IMR-90 (cell line): ENCODE measurements at regions not wholly inside any gene's neighbourhood (a gene's known extent, or its start where the extent isn't known, plus 50 kb on each side); places are given as distances from the start of the nearest gene placed in this dataset.

Experiments used
- ATAC-seq: fragments of 200-7000 bp; cut with Tn5 transposase; 2 replicates; pipeline ENCODE4 v1.9.1; 2020; ENCODE audit warnings: low read depth, mild to moderate bottlenecking, moderate library complexity
- BruUV-seq: library from RNA; stranded (reverse); fragments of 400-500 nt; replicated peaks from 2 replicates; lab custom pipeline; 2021; lab: Mats Ljungman, UMichigan
- CTCF ChIA-PET: fragments of 300-600 bp; formaldehyde crosslinking; extraction: SDS; loops from one replicate; lab custom pipeline; 2021; ENCODE audit warnings: antibody characterized with exemption; lab: Yijun Ruan, JAX
- POLR2A ChIA-PET: fragments of 300-600 bp; sonication (Branson Sonifier 250); formaldehyde crosslinking; loops from one replicate; lab custom pipeline; 2022; ENCODE audit warnings: antibody characterized with exemption; ENCODE audit not compliant: unreplicated experiment; lab: Charles Lee
- DNase-seq: peaks from one replicate; pipeline ENCODE4 v3.0.0; 2013
- H2AFZ ChIP-seq: replicated peaks from 2 replicates; pipeline ENCODE3; 2013; ENCODE audit warnings: low read length, mild to moderate bottlenecking; ENCODE audit not compliant: poor library complexity
- H2AK5ac ChIP-seq: 2 replicates; pipeline ENCODE4 v1.6.1; 2013; ENCODE audit warnings: low read depth, low read length, inconsistent platforms
- H2AK9ac ChIP-seq: replicated peaks from 2 replicates; pipeline ENCODE3; 2013; ENCODE audit warnings: mild to moderate bottlenecking, low read depth, low read length, moderate library complexity; ENCODE audit not compliant: poor library complexity
- H2BK120ac ChIP-seq: 2 replicates; pipeline ENCODE4 v1.6.1; 2013; ENCODE audit warnings: low read depth, low read length, inconsistent platforms
- H2BK15ac ChIP-seq: 3 replicates; pipeline ENCODE4 v1.6.1; 2013; ENCODE audit warnings: low read depth, low read length, inconsistent platforms
- H2BK20ac ChIP-seq: 2 replicates; pipeline ENCODE4 v1.6.1; 2013; ENCODE audit warnings: low read depth, mild to moderate bottlenecking, inconsistent platforms, low read length, moderate library complexity
- H2BK5ac ChIP-seq: 2 replicates; pipeline ENCODE4 v1.6.1; 2013; ENCODE audit warnings: mild to moderate bottlenecking, low read depth, low read length, inconsistent platforms; ENCODE audit not compliant: poor library complexity, severe bottlenecking
- H3K14ac ChIP-seq: replicated peaks from 2 replicates; pipeline ENCODE4 v1.6.1; 2013; ENCODE audit warnings: low read depth, low read length, inconsistent platforms
- H3K18ac ChIP-seq: 2 replicates; pipeline ENCODE4 v1.6.1; 2013; ENCODE audit warnings: low read depth, low read length, control low read depth
- H3K23ac ChIP-seq: 2 replicates; pipeline ENCODE4 v1.6.1; 2013; ENCODE audit warnings: low read depth, low read length, inconsistent platforms
- H3K27ac ChIP-seq: 2 replicates; pipeline ENCODE4 v1.5.1; 2013; ENCODE audit warnings: mild to moderate bottlenecking, control low read depth, low read length; ENCODE audit not compliant: insufficient read depth
- H3K27me3 ChIP-seq: 2 replicates; pipeline ENCODE4 v1.6.1; 2013; ENCODE audit warnings: low read length; ENCODE audit not compliant: control insufficient read depth, insufficient read depth
- H3K36me3 ChIP-seq: 2 replicates; pipeline ENCODE4 v1.6.1; 2013; ENCODE audit warnings: low read length, mixed read lengths; ENCODE audit not compliant: control insufficient read depth, insufficient read depth
- H3K4ac ChIP-seq: 2 replicates; pipeline ENCODE4 v1.6.1; 2013; ENCODE audit warnings: low read depth, low read length, inconsistent platforms
- H3K4me1 ChIP-seq: 2 replicates; pipeline ENCODE4 v1.6.1; 2013; ENCODE audit warnings: low read length, mixed read lengths; ENCODE audit not compliant: control insufficient read depth, insufficient read depth
- H3K4me2 ChIP-seq: 2 replicates; pipeline ENCODE4 v1.6.1; 2013; ENCODE audit warnings: low read depth, mild to moderate bottlenecking, control low read depth, low read length, moderate library complexity
- H3K4me3 ChIP-seq: 2 replicates; pipeline ENCODE4 v1.5.1; 2013; ENCODE audit warnings: low read depth, mild to moderate bottlenecking, control low read depth, low read length, moderate library complexity; ENCODE audit not compliant: insufficient read depth
- H3K56ac ChIP-seq: 2 replicates; pipeline ENCODE4 v1.6.1; 2013; ENCODE audit warnings: low read length, inconsistent platforms; ENCODE audit not compliant: insufficient read depth; ENCODE audit errors: extremely low read depth
- H3K79me1 ChIP-seq, 2 experiments: 2 replicates each; pipeline ENCODE4 v1.6.1; 2013; ENCODE audit warnings: low read length in 2 of 2, inconsistent platforms in 1 of 2, low read depth in 1 of 2
- H3K9ac ChIP-seq: 2 replicates; pipeline ENCODE4 v1.6.1; 2013; ENCODE audit warnings: low read depth, low read length, control low read depth
- H3K9me1 ChIP-seq: 2 replicates; pipeline ENCODE4 v1.6.1; 2013; ENCODE audit warnings: low read length, inconsistent platforms; ENCODE audit not compliant: insufficient read depth
- H3K9me3 ChIP-seq: 2 replicates; pipeline ENCODE4 v1.6.1; 2013; ENCODE audit warnings: low read length; ENCODE audit not compliant: control insufficient read depth, insufficient read depth
- H4K20me1 ChIP-seq: 2 replicates; pipeline ENCODE4 v1.6.1; 2013; ENCODE audit warnings: low read length, inconsistent platforms; ENCODE audit not compliant: insufficient read depth
- H4K5ac ChIP-seq: 2 replicates; pipeline ENCODE4 v1.6.1; 2013; ENCODE audit warnings: mild to moderate bottlenecking, low read depth, low read length, control low read depth
- H4K8ac ChIP-seq, 2 experiments: 2 replicates each; pipeline ENCODE4 v1.6.1; 2013; ENCODE audit warnings: low read depth in 2 of 2, low read length in 2 of 2, control low read depth in 1 of 2, inconsistent platforms in 1 of 2
- H4K91ac ChIP-seq: 2 replicates; pipeline ENCODE4 v1.6.1; 2013; ENCODE audit warnings: low read depth, low read length, inconsistent platforms; ENCODE audit not compliant: insufficient read depth
- BHLHE40 ChIP-seq: fragments of 150-350 bp; IDR thresholded peaks from 2 replicates; pipeline ENCODE4 v1.6.1; 2016; ENCODE audit warnings: mild to moderate bottlenecking, low read depth, low read length
- CEBPB ChIP-seq: IDR thresholded peaks from 2 replicates; pipeline ENCODE4 v1.6.1; 2012; ENCODE audit warnings: low read depth, low read length, improper control_type of control experiment
- CHD1 ChIP-seq: IDR thresholded peaks from 2 replicates; pipeline ENCODE4 v1.6.1; 2012; ENCODE audit warnings: low read depth, low read length, improper control_type of control experiment
- CTCF ChIP-seq: conservative IDR thresholded peaks from 2 replicates; pipeline ENCODE4 v1.5.1; 2012; ENCODE audit warnings: mild to moderate bottlenecking, low read depth, low read length, improper control_type of control experiment
- ELK1 ChIP-seq: fragments of 150-350 bp; IDR thresholded peaks from 2 replicates; pipeline ENCODE4 v1.6.1; 2016; ENCODE audit warnings: low read depth, mild to moderate bottlenecking, low read length, moderate library complexity, borderline replicate concordance
- FOS ChIP-seq: fragments of 150-350 bp; IDR thresholded peaks from 2 replicates; pipeline ENCODE4 v1.6.1; 2016; ENCODE audit warnings: low read depth, low read length
- MAZ ChIP-seq: IDR thresholded peaks from 2 replicates; pipeline ENCODE4 v1.6.1; 2012; ENCODE audit warnings: low read depth, mild to moderate bottlenecking, low read length, improper control_type of control experiment, moderate library complexity, borderline replicate concordance
- MXI1 ChIP-seq: IDR thresholded peaks from 2 replicates; pipeline ENCODE4 v1.6.1; 2012; ENCODE audit warnings: low read depth, mild to moderate bottlenecking, low read length, moderate library complexity, borderline replicate concordance
- NFE2L2 ChIP-seq: fragments of 150-350 bp; IDR thresholded peaks from 2 replicates; pipeline ENCODE4 v1.6.1; 2016; ENCODE audit warnings: low read depth, mild to moderate bottlenecking, low read length
- POLR2A ChIP-seq: IDR thresholded peaks from 2 replicates; pipeline ENCODE4 v1.6.1; 2012; ENCODE audit warnings: mild to moderate bottlenecking, low read depth, low read length
- RCOR1 ChIP-seq: IDR thresholded peaks from 2 replicates; pipeline ENCODE4 v1.6.1; 2012; ENCODE audit warnings: mild to moderate bottlenecking, low read length, improper control_type of control experiment; ENCODE audit not compliant: insufficient replicate concordance
- RFX5 ChIP-seq: IDR thresholded peaks from 2 replicates; pipeline ENCODE4 v1.8.0; 2012; ENCODE audit warnings: low read depth, mild to moderate bottlenecking, low read length, moderate library complexity
- SMC3 ChIP-seq: fragments of 150-350 bp; IDR thresholded peaks from 2 replicates; pipeline ENCODE4 v1.6.1; 2016; ENCODE audit warnings: low read depth, mild to moderate bottlenecking, antibody characterized with exemption, low read length, moderate library complexity
- USF2 ChIP-seq: fragments of 150-350 bp; IDR thresholded peaks from 2 replicates; pipeline ENCODE4 v1.6.1; 2017; ENCODE audit warnings: mild to moderate bottlenecking, antibody characterized with exemption, low read length, low read depth
- WGBS, 2 experiments: methylation state at CpG; one replicate each; pipeline versions ENCODE4 v1.1.5 to v1.1.7; 2013; ENCODE audit warnings: missing lambda C conversion rate in 2 of 2; ENCODE audit not compliant: insufficient read length in 1 of 2; ENCODE audit errors: extremely low coverage in 2 of 2; 5-methylcytosine and 5-hydroxymethylcytosine counted together
- dilution Hi-C: fragments of 300-500 bp; cut with HindIII; formaldehyde crosslinking; loops from one replicate; pipeline ENCODE4 v1.14.3; 2018; ENCODE audit warnings: low sequenced_read_pairs; ENCODE audit not compliant: unreplicated experiment
- in situ Hi-C: fragments of 300-500 bp; cut with MboI; formaldehyde crosslinking; loops from 3 replicates; pipeline ENCODE4 v1.14.3; 2019; ENCODE audit warnings: low sequenced_read_pairs, inconsistent platforms, mixed read lengths
- intact Hi-C: fragments of 100-400 bp; cut with micrococcal nuclease; formaldehyde crosslinking; loops from 2 replicates; pipeline ENCODE4 v1.10.0; 2022

GRCh38 chr5:124461941-124462340 is 284.5 kb downstream of the ZNF608 start:
- ChIA-PET CTCF (interaction anchor here (0.5 kb wide), 1 partner anchor 8 kb away, joined by 3 read pairs; no protein-coding TSS in a partner anchor), POLR2A (no interaction called here)
- Histone ChIP-seq H3K14ac (no peak overlapping the region), H2AK9ac (no peak overlapping the region), H2AK5ac (no peak overlapping the region), H2BK5ac (no peak overlapping the region), H3K36me3 (no peaks in the 10 kb centered on the region), H3K27ac (no peak overlapping the region), H3K4me3 (no peak overlapping the region), H3K9me3 (peaks cover 9% of the 10 kb centered on the region), H2BK20ac (no peak overlapping the region), H2AFZ (no peak overlapping the region), H4K5ac (no peak overlapping the region), H4K8ac (no peak overlapping the region), H3K4ac (no peak overlapping the region), H2BK15ac (no peak overlapping the region), H3K23ac (no peak overlapping the region), H3K4me2 (no peak overlapping the region), H2BK120ac (no peak overlapping the region), H3K79me1 (no peaks in the 10 kb centered on the region), H3K9ac (no peak overlapping the region), H4K20me1 (no peaks in the 10 kb centered on the region), H3K56ac (no peak overlapping the region), H3K4me1 (peaks cover 3% of the 10 kb centered on the region; the same call in 1 of the 2 replicates), H3K9me1 (no peaks in the 10 kb centered on the region), H4K91ac (no peak overlapping the region), H3K27me3 (no peaks in the 10 kb centered on the region), H3K18ac (no peak overlapping the region)
- no peak for ATAC-seq
- intact Hi-C loops = no loop called here
- in situ Hi-C loops = no loop called here
- DNase-seq = no peak
- dilution Hi-C loops = no loop called here
- BruUV-seq = no TSS peak
- TF ChIP-seq SMC3 = no peak
- no peak for TF ChIP-seq CTCF
- no peak for TF ChIP-seq RFX5
- no peak for TF ChIP-seq CEBPB
- no peak for TF ChIP-seq CHD1
- TF ChIP-seq ELK1 = no peak
- no peak for TF ChIP-seq USF2
- no peak for TF ChIP-seq MXI1
- TF ChIP-seq FOS = no peak
- no peak for TF ChIP-seq BHLHE40
- no peak for TF ChIP-seq RCOR1
- TF ChIP-seq MAZ = no peak
- TF ChIP-seq POLR2A = no peak
- TF ChIP-seq NFE2L2 = no peak
- WGBS, 2 experiments = 71% methylated on average over 1 of the region's 5 CpGs; no CpG with 5 or more reads in 1 of the 2 experiments
